ENCODE measurements at regions not wholly inside any gene's neighbourhood (a gene's known extent, or its start where the extent isn't known, plus 50 kb on each side); places are given as distances from the start of the nearest gene placed in this dataset.

GRCh38 chr3:147231111-147231510, 175.2 kb downstream of the ZIC4 start:
- DNase-seq (ENCODE audit: low spot score), result no peak
- TF ChIP-seq, protein P1, sequence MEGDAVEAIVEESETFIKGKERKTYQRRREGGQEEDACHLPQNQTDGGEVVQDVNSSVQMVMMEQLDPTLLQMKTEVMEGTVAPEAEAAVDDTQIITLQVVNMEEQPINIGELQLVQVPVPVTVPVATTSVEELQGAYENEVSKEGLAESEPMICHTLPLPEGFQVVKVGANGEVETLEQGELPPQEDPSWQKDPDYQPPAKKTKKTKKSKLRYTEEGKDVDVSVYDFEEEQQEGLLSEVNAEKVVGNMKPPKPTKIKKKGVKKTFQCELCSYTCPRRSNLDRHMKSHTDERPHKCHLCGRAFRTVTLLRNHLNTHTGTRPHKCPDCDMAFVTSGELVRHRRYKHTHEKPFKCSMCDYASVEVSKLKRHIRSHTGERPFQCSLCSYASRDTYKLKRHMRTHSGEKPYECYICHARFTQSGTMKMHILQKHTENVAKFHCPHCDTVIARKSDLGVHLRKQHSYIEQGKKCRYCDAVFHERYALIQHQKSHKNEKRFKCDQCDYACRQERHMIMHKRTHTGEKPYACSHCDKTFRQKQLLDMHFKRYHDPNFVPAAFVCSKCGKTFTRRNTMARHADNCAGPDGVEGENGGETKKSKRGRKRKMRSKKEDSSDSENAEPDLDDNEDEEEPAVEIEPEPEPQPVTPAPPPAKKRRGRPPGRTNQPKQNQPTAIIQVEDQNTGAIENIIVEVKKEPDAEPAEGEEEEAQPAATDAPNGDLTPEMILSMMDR (IDR thresholded peaks at IDR 0.05; ENCODE audit: extremely low read depth, missing control alignments), result no peak

DNA sequence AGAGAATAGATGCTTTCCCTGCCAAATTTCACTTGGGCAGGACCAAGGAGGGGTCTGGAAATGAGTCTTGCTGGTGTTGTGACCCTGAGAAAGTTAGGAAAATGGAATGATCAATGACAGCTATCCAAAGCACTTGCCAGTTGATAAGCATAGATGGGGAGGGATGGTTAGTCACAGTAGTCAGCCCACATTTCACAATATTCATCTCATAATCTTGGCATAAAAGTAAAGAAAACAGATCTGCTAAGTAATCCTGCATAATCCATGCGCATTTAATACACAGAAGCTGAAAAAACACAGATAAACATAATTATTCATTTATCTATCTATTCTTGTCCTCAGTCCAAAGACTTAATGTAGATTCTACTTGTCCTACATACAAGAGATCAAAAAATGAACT, 184.1 kb downstream of the ZIC4 start:
- no peak for DNase-seq (ENCODE audit: low spot score)
- TF ChIP-seq, protein P1 (IDR thresholded peaks at IDR 0.05; ENCODE audit: extremely low read depth, missing control alignments), result no peak

DNA sequence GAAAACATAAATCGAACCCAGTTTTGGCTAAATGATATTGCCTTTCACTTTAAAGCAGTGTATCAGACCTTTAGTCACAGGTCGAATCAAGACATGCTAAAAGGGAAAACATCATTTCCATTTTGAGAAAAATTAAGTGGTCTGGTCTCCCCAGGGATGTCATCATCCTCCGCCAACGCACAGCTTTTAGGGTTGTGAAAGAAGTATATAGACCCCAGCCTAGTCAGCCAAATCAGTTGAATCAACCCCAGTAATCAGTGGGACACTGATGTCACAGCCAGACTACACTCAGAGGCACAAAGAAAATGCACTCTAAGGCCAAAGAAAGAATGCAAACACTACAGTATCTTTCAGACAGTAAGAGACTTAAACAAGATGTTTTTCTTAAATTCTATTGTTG, 187.4 kb downstream of the ZIC4 start:
- no peak for DNase-seq (ENCODE audit: low spot score)

DNA sequence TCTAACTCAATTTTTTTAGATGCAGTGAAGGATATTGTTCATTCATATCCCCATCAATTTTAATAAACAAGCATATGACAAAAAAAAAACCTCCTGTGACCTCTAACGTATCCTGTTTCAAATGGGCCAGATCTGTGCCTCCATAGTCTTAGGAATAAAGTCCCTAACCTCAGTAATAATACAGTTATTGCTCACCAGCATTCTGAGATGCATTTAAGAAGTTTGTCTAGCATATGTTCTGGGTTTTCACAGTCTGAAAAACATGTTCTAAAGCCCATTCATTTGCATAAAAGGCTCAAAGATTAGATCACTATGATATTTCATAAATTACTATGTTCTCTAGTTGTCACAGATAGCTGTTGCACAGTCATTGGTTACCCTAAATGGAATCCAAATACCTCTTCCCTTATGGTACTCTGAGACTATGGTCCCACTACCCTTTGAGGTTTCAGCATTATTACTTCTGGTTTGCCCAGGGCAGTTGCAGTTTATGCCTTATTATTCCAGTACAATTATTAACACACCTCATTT, 190.1 kb downstream of the ZIC4 start:
- TF ChIP-seq, protein P1 (IDR thresholded peaks at IDR 0.05; ENCODE audit: extremely low read depth, missing control alignments), result no peak
- DNase-seq (ENCODE audit: low spot score), result no peak

More for the DNA sequence above, 187.4 kb downstream of the ZIC4 start:
- TF ChIP-seq, protein P1 (IDR thresholded peaks at IDR 0.05; ENCODE audit: extremely low read depth, missing control alignments), result no peak

- TF ChIP-seq, protein P1 (IDR thresholded peaks at IDR 0.05; ENCODE audit: extremely low read depth, missing control alignments), result no peak
These were observed 190.7 kb downstream of the ZIC4 start for GRCh38 chr3:147215660-147216059.

GRCh38 chr3:147213633-147214032, 192.7 kb downstream of the ZIC4 start:
- TF ChIP-seq, protein P1 (IDR thresholded peaks at IDR 0.05; ENCODE audit: extremely low read depth, missing control alignments), result no peak
- no peak for DNase-seq (ENCODE audit: low spot score)

More at GRCh38 chr3:147215660-147216059, 190.7 kb downstream of the ZIC4 start:
- DNase-seq (ENCODE audit: low spot score), result no peak

- no peak for DNase-seq (ENCODE audit: low spot score)
- TF ChIP-seq, protein P1 (IDR thresholded peaks at IDR 0.05; ENCODE audit: extremely low read depth, missing control alignments), result no peak
These were observed 195.7 kb downstream of the ZIC4 start for GRCh38 chr3:147210676-147211075.
